ENCODE measurements at regions not wholly inside any gene's neighbourhood (a gene's known extent, or its start where the extent isn't known, plus 50 kb on each side); places are given as distances from the start of the nearest gene placed in this dataset.

DNA sequence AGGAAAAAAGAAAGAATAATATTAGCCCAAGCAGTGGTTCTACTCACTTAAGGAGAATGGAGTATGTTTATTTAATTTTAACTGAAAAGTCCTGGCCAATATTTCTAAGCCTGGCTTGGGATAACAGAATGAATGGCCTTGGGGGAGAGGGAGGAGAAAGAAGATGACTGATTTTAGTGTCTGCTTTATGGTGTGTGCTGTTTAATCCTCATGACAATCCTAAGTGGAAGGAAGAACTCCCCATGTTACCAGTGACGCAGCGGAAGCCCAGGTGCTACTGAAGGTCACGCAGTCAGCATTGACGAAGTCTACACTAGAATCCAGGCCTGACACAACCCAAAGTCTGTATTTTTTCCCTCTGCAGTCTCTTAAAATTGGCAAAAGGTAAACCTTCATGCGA, 50.5 kb downstream of the PALM2AKAP2 start:
- TF ChIP-seq, protein P1, sequence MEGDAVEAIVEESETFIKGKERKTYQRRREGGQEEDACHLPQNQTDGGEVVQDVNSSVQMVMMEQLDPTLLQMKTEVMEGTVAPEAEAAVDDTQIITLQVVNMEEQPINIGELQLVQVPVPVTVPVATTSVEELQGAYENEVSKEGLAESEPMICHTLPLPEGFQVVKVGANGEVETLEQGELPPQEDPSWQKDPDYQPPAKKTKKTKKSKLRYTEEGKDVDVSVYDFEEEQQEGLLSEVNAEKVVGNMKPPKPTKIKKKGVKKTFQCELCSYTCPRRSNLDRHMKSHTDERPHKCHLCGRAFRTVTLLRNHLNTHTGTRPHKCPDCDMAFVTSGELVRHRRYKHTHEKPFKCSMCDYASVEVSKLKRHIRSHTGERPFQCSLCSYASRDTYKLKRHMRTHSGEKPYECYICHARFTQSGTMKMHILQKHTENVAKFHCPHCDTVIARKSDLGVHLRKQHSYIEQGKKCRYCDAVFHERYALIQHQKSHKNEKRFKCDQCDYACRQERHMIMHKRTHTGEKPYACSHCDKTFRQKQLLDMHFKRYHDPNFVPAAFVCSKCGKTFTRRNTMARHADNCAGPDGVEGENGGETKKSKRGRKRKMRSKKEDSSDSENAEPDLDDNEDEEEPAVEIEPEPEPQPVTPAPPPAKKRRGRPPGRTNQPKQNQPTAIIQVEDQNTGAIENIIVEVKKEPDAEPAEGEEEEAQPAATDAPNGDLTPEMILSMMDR (IDR thresholded peaks at IDR 0.05): no peak
- TF ChIP-seq POLR2A (IDR thresholded peaks at IDR 0.05) (no peak), POLR2AphosphoS5 (IDR thresholded peaks at IDR 0.05) (no peak)
